HCT116 (cell line): ENCODE measurements at regions not wholly inside any gene's neighbourhood (a gene's known extent, or its start where the extent isn't known, plus 50 kb on each side); places are given as distances from the start of the nearest gene placed in this dataset.

Source experiments
- ATAC-seq: fragments of 200-7000 bp; cut with Tn5 transposase; 2 replicates; pipeline ENCODE4 v1.9.1; 2020; ENCODE audit warnings: mild to moderate bottlenecking, moderate library complexity
- BruUV-seq: library from RNA; stranded (reverse); fragments of 400-500 nt; replicated peaks from 2 replicates; lab custom pipeline; 2021; lab: Mats Ljungman, UMichigan
- CTCF ChIA-PET: fragments of 300-600 bp; sonication (Branson Sonifier 250); formaldehyde crosslinking; loops from one replicate; lab custom pipeline; 2021; ENCODE audit warnings: antibody characterized with exemption; lab: Charles Lee
- POLR2A ChIA-PET: fragments of 300-600, 350-600 bp; sonication (Branson Sonifier 250); formaldehyde crosslinking; loops from one replicate; lab custom pipeline; 2021; ENCODE audit warnings: antibody characterized with exemption; lab: Charles Lee
- RAD21 ChIA-PET, 2 experiments: fragments of 300-600 bp; sonication (Branson Sonifier 250); formaldehyde crosslinking; loops; one replicate each; lab custom pipeline; 2023; ENCODE audit warnings: low total read pairs in 2 of 2; ENCODE audit not compliant: uncharacterized antibody in 2 of 2, unreplicated experiment in 2 of 2, low non-redundant PET in 1 of 2; lab: Charles Lee
- DNase-seq: peaks from one replicate; pipeline ENCODE4 v3.0.0-alpha.2; 2010; ENCODE audit warnings: low read depth, low spot score
- H2AFZ ChIP-seq: fragments of 200-600 bp; shearing (Covaris generic), sonication (generic); 2 replicates; pipeline ENCODE4 v1.6.1; 2017; ENCODE audit warnings: low read depth, mixed run types, mixed read lengths, antibody characterized with exemption, low read length; ENCODE audit not compliant: poor library complexity, severe bottlenecking
- H3K27ac ChIP-seq: 2 replicates; pipeline ENCODE4 v1.5.1; 2012; ENCODE audit warnings: low read depth, low read length
- H3K27me3 ChIP-seq: fragments of 200-600 bp; sonication (generic); 2 replicates; pipeline ENCODE4 v1.6.1; 2016; ENCODE audit warnings: mixed run types, low read length, mixed read lengths; ENCODE audit not compliant: insufficient read depth
- H3K36me3 ChIP-seq, 2 experiments: fragments of 200-500 bp in 1 of 2; fragments of 200-600 bp in 1 of 2; sonication (Bioruptor generic) in 1 of 2; sonication (generic) in 1 of 2; 2 replicates each; pipeline versions ENCODE4 v1.5.1 to v1.6.1; 2014 to 2016; ENCODE audit warnings: low read length in 2 of 2, inconsistent platforms in 1 of 2, mixed read lengths in 1 of 2, mixed run types in 1 of 2; ENCODE audit not compliant: insufficient read depth in 2 of 2, control insufficient read depth in 1 of 2
- H3K4me1 ChIP-seq, 2 experiments: fragments of 200-600 bp in 1 of 2; sonication (generic) in 1 of 2; 2 replicates each; pipeline versions ENCODE4 v1.5.1 to v1.6.1; 2012 to 2017; ENCODE audit warnings: low read length in 2 of 2, inconsistent platforms in 1 of 2, mild to moderate bottlenecking in 1 of 2, mixed read lengths in 1 of 2, mixed run types in 1 of 2, moderate library complexity in 1 of 2; ENCODE audit not compliant: insufficient read depth in 2 of 2, control insufficient read depth in 1 of 2
- H3K4me2 ChIP-seq: fragments of 200-600 bp; sonication (generic); 2 replicates; pipeline ENCODE4 v1.6.1; 2017; ENCODE audit warnings: mixed run types, low read length, mixed read lengths
- H3K4me3 ChIP-seq, 2 experiments: fragments of 200-600 bp in 1 of 2; sonication (generic) in 1 of 2; replicated peaks in 1 of 2; 2 replicates each; pipeline ENCODE4 v1.5.1; 2011 to 2016; ENCODE audit warnings: low read length in 2 of 2, control low read depth in 1 of 2, low read depth in 1 of 2, mild to moderate bottlenecking in 1 of 2, mixed read lengths in 1 of 2, mixed run types in 1 of 2
- H3K79me2 ChIP-seq: fragments of 200-600 bp; sonication (generic); 2 replicates; pipeline ENCODE4 v1.6.1; 2017; ENCODE audit warnings: mild to moderate bottlenecking, mixed run types, low read length, moderate library complexity, mixed read lengths; ENCODE audit not compliant: insufficient read depth
- H3K9ac ChIP-seq: fragments of 200-600 bp; sonication (generic); 2 replicates; pipeline ENCODE4 v1.6.1; 2016; ENCODE audit warnings: low read length, mixed read lengths
- H3K9me2 ChIP-seq: fragments of 200-600 bp; sonication (generic), shearing (Covaris generic); 2 replicates; pipeline ENCODE4 v1.6.1; 2017; ENCODE audit warnings: mixed run types, mild to moderate bottlenecking, moderate library complexity; ENCODE audit not compliant: insufficient read depth
- H3K9me3 ChIP-seq, 2 experiments: fragments of 200-500 bp in 1 of 2; fragments of 200-600 bp in 1 of 2; sonication (Bioruptor generic) in 1 of 2; sonication (generic) in 1 of 2; 2 replicates each; pipeline ENCODE4 v1.6.1; 2014 to 2017; ENCODE audit warnings: low read length in 2 of 2, mixed read lengths in 2 of 2, inconsistent platforms in 1 of 2, low read depth in 1 of 2, mild to moderate bottlenecking in 1 of 2, mixed run types in 1 of 2, moderate library complexity in 1 of 2; ENCODE audit not compliant: control insufficient read depth in 1 of 2, insufficient read depth in 1 of 2
- H4K20me1 ChIP-seq: fragments of 200-600 bp; sonication (generic), shearing (Covaris generic); 2 replicates; pipeline ENCODE4 v1.6.1; 2017; ENCODE audit warnings: mixed run types, mild to moderate bottlenecking, moderate library complexity; ENCODE audit not compliant: insufficient read depth
- CBX3 ChIP-seq: IDR thresholded peaks from 2 replicates; pipeline ENCODE4 v1.6.1; 2012; ENCODE audit warnings: low read depth
- ELF1 ChIP-seq: IDR thresholded peaks from 2 replicates; pipeline ENCODE4 v1.6.1; 2012; ENCODE audit warnings: low read depth, borderline replicate concordance
- EZH2phosphoT487 ChIP-seq: fragments of 200-600 bp; IDR thresholded peaks from 2 replicates; pipeline ENCODE4 v1.6.1; 2018; ENCODE audit warnings: antibody characterized with exemption, borderline replicate concordance
- JUND ChIP-seq: IDR thresholded peaks from 2 replicates; pipeline ENCODE4 v1.6.1; 2012
- POLR2AphosphoS5 ChIP-seq: IDR thresholded peaks from 2 replicates; pipeline ENCODE4 v1.6.1; 2011; ENCODE audit warnings: mild to moderate bottlenecking, low read depth, low read length, moderate library complexity
- RAD21 ChIP-seq: IDR thresholded peaks from 2 replicates; pipeline ENCODE4 v1.6.1; 2012; ENCODE audit warnings: low read depth, mild to moderate bottlenecking
- SIN3A ChIP-seq: IDR thresholded peaks from 2 replicates; pipeline ENCODE4 v1.6.1; 2012; ENCODE audit warnings: low read depth
- SRF ChIP-seq: IDR thresholded peaks from 2 replicates; pipeline ENCODE4 v1.6.1; 2012; ENCODE audit warnings: low read depth
- ZFX ChIP-seq: fragments of 450-650 bp; IDR thresholded peaks from 2 replicates; pipeline ENCODE4 v1.6.1; 2017
- ZNF274 ChIP-seq: fragments of 200-500 bp; sonication (Bioruptor generic); IDR thresholded peaks from 2 replicates; pipeline ENCODE4 v1.6.1; 2014; ENCODE audit warnings: mild to moderate bottlenecking, low read depth, low read length, inconsistent platforms
- intact Hi-C: fragments of 100-400 bp; cut with micrococcal nuclease; formaldehyde crosslinking; loops from 2 replicates; pipeline ENCODE4 v1.10.0; 2022
- TF ChIP-seq, protein P1 (sequence below): IDR thresholded peaks from 2 replicates; pipeline ENCODE4 v1.6.1; 2011; ENCODE audit warnings: mild to moderate bottlenecking, low read length, moderate library complexity; ENCODE audit not compliant: insufficient replicate concordance; ENCODE audit errors: extremely low read depth
- TF ChIP-seq, protein P2 (sequence below): IDR thresholded peaks from 2 replicates; pipeline ENCODE4 v1.6.1; 2012; ENCODE audit warnings: low read depth
- TF ChIP-seq, protein P3 (sequence below): IDR thresholded peaks from 2 replicates; pipeline ENCODE4 v1.6.1; 2012

DNA sequence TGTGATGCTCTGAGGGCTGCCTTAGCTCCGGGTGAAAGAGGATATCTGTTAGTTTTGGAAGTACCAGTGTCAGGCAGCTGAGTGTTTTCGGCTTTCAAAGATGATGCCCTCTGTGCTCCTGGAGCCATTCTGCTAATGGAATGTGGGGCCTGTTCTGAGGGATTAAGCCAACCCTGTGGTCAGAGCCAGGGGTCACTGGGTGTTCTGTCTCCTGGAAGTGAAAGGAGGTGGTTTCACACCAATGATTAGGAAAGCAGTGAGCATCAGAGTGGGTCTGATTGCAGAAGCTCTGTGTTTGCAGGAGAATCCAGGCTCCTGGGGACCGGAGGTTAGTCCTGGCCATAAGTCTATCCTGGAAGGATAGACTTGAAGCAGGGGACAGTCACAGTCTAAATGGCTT is 94.6 kb downstream of the UQCRFS1 start:
- no peak overlapping the region for H3K4me3 ChIP-seq
- no peaks in the 10 kb centered on the region for H3K4me1 ChIP-seq
- BruUV-seq = no TSS peak
- ATAC-seq (no peak), DNase-seq (no peak)
- H3K4me2 ChIP-seq = no peak overlapping the region
- ChIA-PET RAD21 (no interaction called here), POLR2A (no interaction called here), CTCF (no interaction called here)
- H3K79me2 ChIP-seq = no peaks in the 10 kb centered on the region
- no peaks in the 10 kb centered on the region for H3K9me3 ChIP-seq
- no peaks in the 10 kb centered on the region for H4K20me1 ChIP-seq
- no peak overlapping the region for H3K9ac ChIP-seq
- H3K9me2 ChIP-seq = no peaks in the 10 kb centered on the region
- TF ChIP-seq, protein P1, sequence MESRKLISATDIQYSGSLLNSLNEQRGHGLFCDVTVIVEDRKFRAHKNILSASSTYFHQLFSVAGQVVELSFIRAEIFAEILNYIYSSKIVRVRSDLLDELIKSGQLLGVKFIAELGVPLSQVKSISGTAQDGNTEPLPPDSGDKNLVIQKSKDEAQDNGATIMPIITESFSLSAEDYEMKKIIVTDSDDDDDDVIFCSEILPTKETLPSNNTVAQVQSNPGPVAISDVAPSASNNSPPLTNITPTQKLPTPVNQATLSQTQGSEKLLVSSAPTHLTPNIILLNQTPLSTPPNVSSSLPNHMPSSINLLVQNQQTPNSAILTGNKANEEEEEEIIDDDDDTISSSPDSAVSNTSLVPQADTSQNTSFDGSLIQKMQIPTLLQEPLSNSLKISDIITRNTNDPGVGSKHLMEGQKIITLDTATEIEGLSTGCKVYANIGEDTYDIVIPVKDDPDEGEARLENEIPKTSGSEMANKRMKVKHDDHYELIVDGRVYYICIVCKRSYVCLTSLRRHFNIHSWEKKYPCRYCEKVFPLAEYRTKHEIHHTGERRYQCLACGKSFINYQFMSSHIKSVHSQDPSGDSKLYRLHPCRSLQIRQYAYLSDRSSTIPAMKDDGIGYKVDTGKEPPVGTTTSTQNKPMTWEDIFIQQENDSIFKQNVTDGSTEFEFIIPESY = no peak
- no peak for TF ChIP-seq ZNF274
- H3K36me3 ChIP-seq = no peaks in the 10 kb centered on the region
- intact Hi-C loops = no loop called here
- no peak overlapping the region for H3K27ac ChIP-seq
- H2AFZ ChIP-seq = no peak overlapping the region
- no peaks in the 10 kb centered on the region for H3K27me3 ChIP-seq

DNA sequence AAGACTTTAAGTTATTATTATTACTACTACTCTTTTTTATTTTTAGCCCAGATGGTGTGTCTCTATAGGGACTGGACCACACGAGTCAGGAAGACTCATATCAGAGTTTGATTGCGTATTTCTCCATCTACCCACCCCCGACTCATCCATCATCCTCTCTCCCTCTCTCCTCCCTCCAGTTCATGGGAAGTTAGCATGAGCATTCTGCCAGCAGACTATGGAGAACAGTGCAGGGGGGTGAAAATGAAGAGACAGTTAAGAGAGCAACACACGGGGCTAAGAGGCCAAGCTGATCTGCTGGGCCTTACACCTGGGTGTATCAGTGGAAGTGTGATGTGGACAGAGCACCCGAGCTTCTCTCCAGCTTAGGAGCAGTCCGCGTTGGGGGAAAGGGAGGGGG is 95.0 kb downstream of the UQCRFS1 start:
- H3K4me1 ChIP-seq = no peaks in the 10 kb centered on the region
- POLR2A ChIA-PET = no interaction called here
- H3K9me2 ChIP-seq = no peaks in the 10 kb centered on the region
- no peak overlapping the region for H3K4me3 ChIP-seq
- DNase-seq (no peak), ATAC-seq (no peak)
- RAD21 ChIA-PET = no interaction called here
- no peaks in the 10 kb centered on the region for H4K20me1 ChIP-seq
- H3K79me2 ChIP-seq = no peaks in the 10 kb centered on the region
- no peak overlapping the region for H3K27ac ChIP-seq
- H3K9me3 ChIP-seq = no peaks in the 10 kb centered on the region
- no peak overlapping the region for H3K9ac ChIP-seq
- no peaks in the 10 kb centered on the region for H3K36me3 ChIP-seq
- intact Hi-C loops = no loop called here
- no TSS peak for BruUV-seq
- H3K4me2 ChIP-seq = no peak overlapping the region
- no peak overlapping the region for H2AFZ ChIP-seq
- TF ChIP-seq SIN3A (no peak), JUND (no peak), CBX3 (no peak), ELF1 (no peak), ZFX (no peak), POLR2AphosphoS5 (no peak), SRF (no peak), EZH2phosphoT487 (no peak), RAD21 (no peak)
- TF ChIP-seq, protein P1 = no peak
- TF ChIP-seq, protein P2, sequence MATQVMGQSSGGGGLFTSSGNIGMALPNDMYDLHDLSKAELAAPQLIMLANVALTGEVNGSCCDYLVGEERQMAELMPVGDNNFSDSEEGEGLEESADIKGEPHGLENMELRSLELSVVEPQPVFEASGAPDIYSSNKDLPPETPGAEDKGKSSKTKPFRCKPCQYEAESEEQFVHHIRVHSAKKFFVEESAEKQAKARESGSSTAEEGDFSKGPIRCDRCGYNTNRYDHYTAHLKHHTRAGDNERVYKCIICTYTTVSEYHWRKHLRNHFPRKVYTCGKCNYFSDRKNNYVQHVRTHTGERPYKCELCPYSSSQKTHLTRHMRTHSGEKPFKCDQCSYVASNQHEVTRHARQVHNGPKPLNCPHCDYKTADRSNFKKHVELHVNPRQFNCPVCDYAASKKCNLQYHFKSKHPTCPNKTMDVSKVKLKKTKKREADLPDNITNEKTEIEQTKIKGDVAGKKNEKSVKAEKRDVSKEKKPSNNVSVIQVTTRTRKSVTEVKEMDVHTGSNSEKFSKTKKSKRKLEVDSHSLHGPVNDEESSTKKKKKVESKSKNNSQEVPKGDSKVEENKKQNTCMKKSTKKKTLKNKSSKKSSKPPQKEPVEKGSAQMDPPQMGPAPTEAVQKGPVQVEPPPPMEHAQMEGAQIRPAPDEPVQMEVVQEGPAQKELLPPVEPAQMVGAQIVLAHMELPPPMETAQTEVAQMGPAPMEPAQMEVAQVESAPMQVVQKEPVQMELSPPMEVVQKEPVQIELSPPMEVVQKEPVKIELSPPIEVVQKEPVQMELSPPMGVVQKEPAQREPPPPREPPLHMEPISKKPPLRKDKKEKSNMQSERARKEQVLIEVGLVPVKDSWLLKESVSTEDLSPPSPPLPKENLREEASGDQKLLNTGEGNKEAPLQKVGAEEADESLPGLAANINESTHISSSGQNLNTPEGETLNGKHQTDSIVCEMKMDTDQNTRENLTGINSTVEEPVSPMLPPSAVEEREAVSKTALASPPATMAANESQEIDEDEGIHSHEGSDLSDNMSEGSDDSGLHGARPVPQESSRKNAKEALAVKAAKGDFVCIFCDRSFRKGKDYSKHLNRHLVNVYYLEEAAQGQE = no peak
- TF ChIP-seq, protein P3, sequence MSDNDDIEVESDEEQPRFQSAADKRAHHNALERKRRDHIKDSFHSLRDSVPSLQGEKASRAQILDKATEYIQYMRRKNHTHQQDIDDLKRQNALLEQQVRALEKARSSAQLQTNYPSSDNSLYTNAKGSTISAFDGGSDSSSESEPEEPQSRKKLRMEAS = no peak
- H3K27me3 ChIP-seq = no peaks in the 10 kb centered on the region
- CTCF ChIA-PET = no interaction called here
